ENCODE measurements at regions not wholly inside any gene's neighbourhood (a gene's known extent, or its start where the extent isn't known, plus 50 kb on each side); places are given as distances from the start of the nearest gene placed in this dataset.

GRCh38 chr2:189247276-189247675, 67.7 kb upstream of the COL5A2 start:
- no peak for TF ChIP-seq CTCF (IDR thresholded peaks at IDR 0.05)
- no peak for TF ChIP-seq POLR2A (IDR thresholded peaks at IDR 0.05)
